ENCODE measurements at regions not wholly inside any gene's neighbourhood (a gene's known extent, or its start where the extent isn't known, plus 50 kb on each side); places are given as distances from the start of the nearest gene placed in this dataset.

DNA sequence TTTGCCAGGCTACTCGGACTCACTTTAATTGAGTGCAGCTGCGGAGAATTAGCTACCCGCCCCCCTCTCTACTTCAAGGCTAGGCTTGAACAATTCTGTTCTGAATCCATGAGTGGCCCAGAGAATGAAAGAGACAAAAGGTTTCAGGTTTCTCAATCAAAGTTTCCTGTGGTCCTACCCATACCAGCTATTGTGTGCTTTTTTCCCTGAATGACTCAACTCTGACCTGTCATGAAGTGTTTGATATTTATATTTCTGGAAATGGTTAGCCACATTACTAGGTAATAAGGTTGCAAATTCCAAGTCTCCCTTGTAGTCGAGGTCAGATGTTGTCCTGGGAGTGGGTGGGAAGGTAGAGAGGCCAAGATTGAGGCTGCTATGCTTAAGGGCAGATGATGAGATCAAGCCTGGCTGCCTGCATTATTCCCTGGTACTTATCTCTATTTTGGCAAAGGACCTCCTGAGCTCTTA, 392.7 kb upstream of the TBL1XR1 start:
- DNase-seq: no peak
- Histone ChIP-seq H3K27ac (peak overlapping the region in 1 of 2 donors; percentile 46), H3K27me3 (no peaks in the 10 kb centered on the region), H3K4me3 (no peak overlapping the region), H3K4me1 (peaks cover 0 to 34% (median 5%) of the 10 kb centered on the region in 4 donors), H3K36me3 (no peaks in the 10 kb centered on the region), H3K9me3 (no peaks in the 10 kb centered on the region)
- TF ChIP-seq, protein P1, sequence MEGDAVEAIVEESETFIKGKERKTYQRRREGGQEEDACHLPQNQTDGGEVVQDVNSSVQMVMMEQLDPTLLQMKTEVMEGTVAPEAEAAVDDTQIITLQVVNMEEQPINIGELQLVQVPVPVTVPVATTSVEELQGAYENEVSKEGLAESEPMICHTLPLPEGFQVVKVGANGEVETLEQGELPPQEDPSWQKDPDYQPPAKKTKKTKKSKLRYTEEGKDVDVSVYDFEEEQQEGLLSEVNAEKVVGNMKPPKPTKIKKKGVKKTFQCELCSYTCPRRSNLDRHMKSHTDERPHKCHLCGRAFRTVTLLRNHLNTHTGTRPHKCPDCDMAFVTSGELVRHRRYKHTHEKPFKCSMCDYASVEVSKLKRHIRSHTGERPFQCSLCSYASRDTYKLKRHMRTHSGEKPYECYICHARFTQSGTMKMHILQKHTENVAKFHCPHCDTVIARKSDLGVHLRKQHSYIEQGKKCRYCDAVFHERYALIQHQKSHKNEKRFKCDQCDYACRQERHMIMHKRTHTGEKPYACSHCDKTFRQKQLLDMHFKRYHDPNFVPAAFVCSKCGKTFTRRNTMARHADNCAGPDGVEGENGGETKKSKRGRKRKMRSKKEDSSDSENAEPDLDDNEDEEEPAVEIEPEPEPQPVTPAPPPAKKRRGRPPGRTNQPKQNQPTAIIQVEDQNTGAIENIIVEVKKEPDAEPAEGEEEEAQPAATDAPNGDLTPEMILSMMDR (IDR thresholded peaks at IDR 0.05): no peak
- intact Hi-C loops (cut with DNase I; ENCODE audit: low total_unique reads): loop anchor here (10.0 kb wide), 1 partner anchor 395 kb away; the partner anchor contains the start of gene TBL1XR1

DNA sequence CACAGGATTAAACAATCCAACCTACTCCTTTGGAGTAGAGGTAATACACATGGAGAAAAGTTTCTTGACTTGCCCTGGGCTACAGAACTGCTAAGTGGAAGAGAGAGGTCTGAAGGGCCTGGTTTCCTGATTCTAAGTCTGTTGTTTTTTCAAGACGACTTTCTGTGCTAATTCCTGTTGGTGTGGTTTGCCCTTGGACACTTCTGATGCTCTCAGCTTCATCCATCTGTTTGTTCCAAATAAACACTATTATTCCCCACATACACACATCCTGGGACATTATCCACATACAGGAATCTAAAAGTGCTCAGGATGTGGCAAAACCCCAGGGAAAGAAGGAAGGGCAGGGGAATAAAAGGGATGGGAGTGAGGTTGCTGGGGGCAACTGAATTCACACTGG, 393.5 kb upstream of the TBL1XR1 start:
- intact Hi-C loops (cut with DNase I; ENCODE audit: low total_unique reads): loop anchor here (10.0 kb wide), 1 partner anchor 396 kb away; the partner anchor contains the start of gene TBL1XR1
- H3K27ac ChIP-seq: peak overlapping the region; percentile 46 to 50
- H3K27me3 ChIP-seq: no peaks in the 10 kb centered on the region
- TF ChIP-seq, protein P1 (IDR thresholded peaks at IDR 0.05): no peak
- H3K4me3 ChIP-seq: no peak overlapping the region
- peaks cover 0 to 34% (median 5%) of the 10 kb centered on the region in 4 donors for H3K4me1 ChIP-seq
- H3K36me3 ChIP-seq: no peaks in the 10 kb centered on the region
- H3K9me3 ChIP-seq: no peaks in the 10 kb centered on the region
- no peak for DNase-seq

DNA sequence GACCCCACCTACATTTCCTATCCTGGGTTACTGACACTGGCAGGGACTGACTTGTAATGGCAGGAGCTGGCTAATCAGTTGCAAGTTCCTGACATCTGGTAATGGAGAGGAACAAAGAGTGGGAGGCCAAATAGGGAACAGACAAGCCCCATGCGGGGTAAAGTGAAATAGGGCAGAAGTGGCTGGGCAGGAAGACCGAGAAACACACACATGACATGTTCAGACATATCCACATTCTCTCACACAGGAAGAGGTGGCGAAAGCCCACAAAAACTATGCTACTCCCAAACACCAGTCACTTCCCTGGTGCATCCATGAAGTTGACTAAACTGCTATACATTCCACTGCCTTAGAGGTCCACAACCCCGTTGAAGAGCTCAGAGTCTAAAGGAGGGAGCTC, 394.1 kb upstream of the TBL1XR1 start:
- Histone ChIP-seq H3K36me3 (no peaks in the 10 kb centered on the region), H3K4me1 (peaks cover 0 to 40% (median 9%) of the 10 kb centered on the region in 4 donors), H3K27me3 (no peaks in the 10 kb centered on the region), H3K4me3 (no peak overlapping the region), H3K27ac (peak overlapping the region; percentile 46 to 50), H3K9me3 (no peaks in the 10 kb centered on the region)
- peak; percentile 52 to 70 for DNase-seq
- TF ChIP-seq, protein P1 (IDR thresholded peaks at IDR 0.05): no peak
- intact Hi-C loops (cut with DNase I; ENCODE audit: low total_unique reads): loop anchor here (10.0 kb wide), 1 partner anchor 397 kb away; the partner anchor contains the start of gene TBL1XR1

GRCh38 chr3:177594096-177594495, 396.8 kb upstream of the TBL1XR1 start:
- Histone ChIP-seq H3K36me3 (no peaks in the 10 kb centered on the region), H3K4me3 (no peak overlapping the region), H3K9me3 (no peaks in the 10 kb centered on the region), H3K27ac (peak overlapping the region in 1 of 2 donors; percentile 50), H3K27me3 (no peaks in the 10 kb centered on the region), H3K4me1 (peaks cover 0 to 67% (median 37%) of the 10 kb centered on the region in 4 donors)
- TF ChIP-seq, protein P1 (IDR thresholded peaks at IDR 0.05): no peak
- no peak for DNase-seq
- intact Hi-C loops (cut with DNase I; ENCODE audit: low total_unique reads): loop anchor here (10.0 kb wide), 1 partner anchor 399 kb away; the partner anchor contains the start of gene TBL1XR1

DNA sequence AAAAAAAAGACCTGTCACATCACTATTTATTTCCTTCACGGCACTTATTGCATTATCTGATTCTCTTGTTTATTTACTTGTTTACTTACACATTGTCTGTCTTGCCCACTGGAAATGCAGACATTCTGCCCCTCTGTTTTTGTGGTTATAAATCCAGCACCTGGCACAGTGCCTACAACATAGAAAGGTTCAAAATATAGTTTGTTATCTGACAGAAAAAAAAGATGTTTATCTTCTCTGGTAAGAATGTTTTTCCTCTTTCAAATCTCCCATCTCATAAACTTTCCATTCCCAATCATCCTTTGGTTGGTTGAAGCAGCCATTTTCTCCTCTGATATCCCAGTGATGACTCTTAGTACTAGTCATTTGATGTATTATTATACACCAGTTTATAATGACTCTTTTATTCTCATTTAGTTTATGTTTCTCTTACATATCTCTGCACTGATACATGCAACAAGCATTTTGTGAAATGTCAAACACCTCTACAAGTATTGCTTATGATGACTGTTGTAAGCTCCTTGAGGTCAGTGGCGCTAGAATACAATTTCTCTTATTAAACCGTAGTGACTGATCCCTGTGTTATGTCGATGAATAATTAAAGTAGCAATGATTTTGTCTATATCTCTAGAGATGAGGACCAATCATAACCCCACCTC, 398.4 kb upstream of the TBL1XR1 start:
- Histone ChIP-seq H3K9me3 (no peaks in the 10 kb centered on the region), H3K4me1 (peaks cover 0 to 62% (median 37%) of the 10 kb centered on the region in 4 donors), H3K36me3 (no peaks in the 10 kb centered on the region), H3K27me3 (no peaks in the 10 kb centered on the region), H3K4me3 (no peak overlapping the region), H3K27ac (peak overlapping the region in 1 of 2 donors; percentile 72)
- intact Hi-C loops (cut with DNase I; ENCODE audit: low total_unique reads): loop anchor here (10.0 kb wide), 1 partner anchor 401 kb away; the partner anchor contains the start of gene TBL1XR1
- TF ChIP-seq, protein P1 (IDR thresholded peaks at IDR 0.05): no peak
- DNase-seq: no peak
